ENCODE measurements at regions not wholly inside any gene's neighbourhood (a gene's known extent, or its start where the extent isn't known, plus 50 kb on each side); places are given as distances from the start of the nearest gene placed in this dataset.

GRCh38 chr2:30089171-30089570 is 57.6 kb upstream of the YPEL5 start:
- TF ChIP-seq CTCF (conservative IDR thresholded peaks at IDR 0.05; ENCODE audit: low read depth in 2 of 2) (no peak), CREB1 (CRISPR knock-in tag; IDR thresholded peaks at IDR 0.05; ENCODE audit: low read depth) (no peak), POLR2AphosphoS5 (IDR thresholded peaks at IDR 0.05; ENCODE audit: low read depth) (no peak), JUNB (IDR thresholded peaks at IDR 0.05; ENCODE audit: unreplicated experiment) (no peak), EZH2phosphoT487 (IDR thresholded peaks at IDR 0.05; ENCODE audit: unreplicated experiment) (no peak), EZH2 (IDR thresholded peaks at IDR 0.05; ENCODE audit: low read depth, unreplicated experiment) (no peak)

Data from GM23338 (cell line).